ENCODE measurements at regions not wholly inside any gene's neighbourhood (a gene's known extent, or its start where the extent isn't known, plus 50 kb on each side); places are given as distances from the start of the nearest gene placed in this dataset.

DNA sequence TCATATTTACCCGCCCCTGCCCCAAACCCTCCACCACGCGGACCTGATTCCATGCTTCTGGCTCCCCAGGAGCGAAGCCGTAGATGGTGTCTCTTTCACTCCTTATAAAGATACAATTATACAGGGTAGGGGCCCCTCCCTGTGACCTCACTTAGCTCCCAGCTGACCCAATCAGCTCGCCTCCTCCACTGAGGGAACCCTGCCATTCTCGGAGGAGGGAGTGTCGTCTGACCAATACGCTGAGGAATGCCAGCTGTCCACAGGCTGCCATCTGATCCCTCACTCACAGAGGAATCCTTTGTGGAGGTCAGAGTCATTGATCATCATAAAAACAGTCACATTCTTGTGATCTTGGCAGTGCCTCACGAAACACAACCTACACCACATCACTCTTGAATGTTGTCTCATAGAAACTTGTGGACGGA lies 67.5 kb upstream of the INSIG1 start:
- intact Hi-C loops (cut with DNase I; ENCODE audit: low total_unique reads), result no loop called here
- no peak for TF ChIP-seq POLR2AphosphoS5 (IDR thresholded peaks at IDR 0.05)
- no peak for TF ChIP-seq POLR2A (IDR thresholded peaks at IDR 0.05)
- no peak for TF ChIP-seq EP300 (IDR thresholded peaks at IDR 0.05)
- TF ChIP-seq, protein P1, sequence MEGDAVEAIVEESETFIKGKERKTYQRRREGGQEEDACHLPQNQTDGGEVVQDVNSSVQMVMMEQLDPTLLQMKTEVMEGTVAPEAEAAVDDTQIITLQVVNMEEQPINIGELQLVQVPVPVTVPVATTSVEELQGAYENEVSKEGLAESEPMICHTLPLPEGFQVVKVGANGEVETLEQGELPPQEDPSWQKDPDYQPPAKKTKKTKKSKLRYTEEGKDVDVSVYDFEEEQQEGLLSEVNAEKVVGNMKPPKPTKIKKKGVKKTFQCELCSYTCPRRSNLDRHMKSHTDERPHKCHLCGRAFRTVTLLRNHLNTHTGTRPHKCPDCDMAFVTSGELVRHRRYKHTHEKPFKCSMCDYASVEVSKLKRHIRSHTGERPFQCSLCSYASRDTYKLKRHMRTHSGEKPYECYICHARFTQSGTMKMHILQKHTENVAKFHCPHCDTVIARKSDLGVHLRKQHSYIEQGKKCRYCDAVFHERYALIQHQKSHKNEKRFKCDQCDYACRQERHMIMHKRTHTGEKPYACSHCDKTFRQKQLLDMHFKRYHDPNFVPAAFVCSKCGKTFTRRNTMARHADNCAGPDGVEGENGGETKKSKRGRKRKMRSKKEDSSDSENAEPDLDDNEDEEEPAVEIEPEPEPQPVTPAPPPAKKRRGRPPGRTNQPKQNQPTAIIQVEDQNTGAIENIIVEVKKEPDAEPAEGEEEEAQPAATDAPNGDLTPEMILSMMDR (IDR thresholded peaks at IDR 0.05), result no peak
- no peaks in the 10 kb centered on the region for H3K36me3 ChIP-seq
- peaks cover 0 to 21% (median 0%) of the 10 kb centered on the region in 3 donors for H3K27me3 ChIP-seq
- peak in 1 of 2 donors; percentile 66 for DNase-seq
- H3K9me3 ChIP-seq, result no peaks in the 10 kb centered on the region
- H3K27ac ChIP-seq, result no peak overlapping the region
- H3K4me1 ChIP-seq, result no peaks in the 10 kb centered on the region
- 65 to 78% (median 75%) methylated on average over 11 of the region's 11 CpGs for WGBS, 5 donors
- no peak overlapping the region for H3K4me3 ChIP-seq

DNA sequence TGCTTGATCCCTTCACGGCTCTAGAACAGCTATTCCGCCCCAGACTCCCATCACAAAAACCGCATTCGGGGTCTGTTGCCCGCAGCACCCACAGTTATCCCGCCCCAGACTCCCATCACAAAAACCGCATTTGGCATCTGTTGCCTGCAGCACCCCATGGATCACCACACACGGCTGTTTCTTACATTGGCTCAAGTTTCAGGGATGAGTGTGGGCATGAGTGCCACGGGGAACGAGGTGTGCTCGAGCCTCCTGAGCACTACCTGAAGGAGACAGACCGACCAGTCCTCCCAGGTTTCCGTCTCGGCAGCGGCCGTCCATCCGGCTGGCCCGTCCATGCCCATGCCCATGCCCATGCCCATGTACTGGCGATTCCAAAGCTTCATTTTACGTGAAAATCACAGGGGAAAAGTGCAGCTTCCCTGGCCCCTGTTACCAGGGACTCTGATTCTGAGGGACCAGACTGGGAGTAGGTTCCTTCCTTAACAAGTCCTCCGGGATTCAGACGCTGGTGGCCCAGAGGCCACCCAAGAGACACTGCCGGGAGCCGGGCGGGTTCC lies 66.4 kb upstream of the INSIG1 start:
- Histone ChIP-seq H3K36me3 (no peaks in the 10 kb centered on the region), H3K4me1 (no peaks in the 10 kb centered on the region), H3K27me3 (peaks cover 0 to 17% (median 0%) of the 10 kb centered on the region in 3 donors), H3K4me3 (no peak overlapping the region), H3K27ac (no peak overlapping the region), H3K9me3 (no peaks in the 10 kb centered on the region)
- DNase-seq, result no peak
- 87 to 96% (median 92%) methylated on average over 23 to 25 of the region's 25 CpGs for WGBS, 5 donors
- intact Hi-C loops (cut with DNase I; ENCODE audit: low total_unique reads), result no loop called here
- TF ChIP-seq EP300 (IDR thresholded peaks at IDR 0.05) (no peak), POLR2AphosphoS5 (IDR thresholded peaks at IDR 0.05) (no peak), POLR2A (IDR thresholded peaks at IDR 0.05) (no peak)
- TF ChIP-seq, protein P1 (IDR thresholded peaks at IDR 0.05), result no peak

DNA sequence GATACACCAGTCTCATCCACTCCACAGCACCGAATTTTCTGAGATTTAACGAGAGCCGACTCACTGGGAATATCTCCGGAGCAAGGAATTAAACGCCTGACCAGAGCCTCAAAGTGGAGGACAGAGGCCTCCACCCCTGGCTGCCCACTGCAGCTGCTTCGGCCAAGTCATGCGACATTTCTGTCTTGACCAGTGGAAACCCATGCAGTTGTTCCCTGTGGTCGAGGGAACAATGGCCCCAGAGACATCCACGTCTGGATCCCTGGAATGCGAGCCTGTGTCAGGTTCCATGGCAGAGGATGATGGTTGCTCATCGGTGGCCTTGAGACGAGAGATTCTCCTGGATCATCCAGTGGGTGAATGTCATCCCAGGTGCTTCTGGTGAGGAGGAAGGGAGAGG lies 65.7 kb upstream of the INSIG1 start:
- no peak for DNase-seq
- no peak for TF ChIP-seq POLR2A (IDR thresholded peaks at IDR 0.05)
- TF ChIP-seq, protein P1 (IDR thresholded peaks at IDR 0.05), result no peak
- no peak for TF ChIP-seq POLR2AphosphoS5 (IDR thresholded peaks at IDR 0.05)
- TF ChIP-seq EP300 (IDR thresholded peaks at IDR 0.05), result no peak
- no peaks in the 10 kb centered on the region for H3K36me3 ChIP-seq
- 90 to 97% (median 95%) methylated on average over 12 of the region's 12 CpGs for WGBS, 5 donors
- no peak overlapping the region for H3K27ac ChIP-seq
- H3K9me3 ChIP-seq, result no peaks in the 10 kb centered on the region
- intact Hi-C loops (cut with DNase I; ENCODE audit: low total_unique reads), result no loop called here
- no peaks in the 10 kb centered on the region for H3K4me1 ChIP-seq
- peaks cover 0 to 11% (median 0%) of the 10 kb centered on the region in 3 donors for H3K27me3 ChIP-seq
- H3K4me3 ChIP-seq, result no peak overlapping the region

DNA sequence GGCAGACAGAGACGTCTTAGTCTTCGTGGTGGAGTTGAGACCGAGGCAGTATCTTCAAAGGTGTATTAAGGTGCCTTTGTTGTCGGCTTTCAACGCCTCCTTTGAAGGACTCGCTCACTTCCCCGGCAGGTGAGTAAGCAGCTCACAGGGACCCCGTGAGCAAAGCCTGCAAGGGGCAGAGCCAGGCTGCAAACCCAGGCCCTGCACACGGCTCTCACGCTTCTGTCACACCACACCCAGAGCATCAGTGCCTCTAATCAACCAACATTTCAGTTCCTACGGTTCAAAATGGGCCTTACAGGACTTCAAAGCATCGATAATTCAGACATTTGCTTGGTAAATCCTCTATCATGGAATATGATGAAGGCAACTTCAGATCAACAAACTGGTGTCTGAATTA lies 64.8 kb upstream of the INSIG1 start:
- no peak for TF ChIP-seq POLR2A (IDR thresholded peaks at IDR 0.05)
- TF ChIP-seq, protein P1 (IDR thresholded peaks at IDR 0.05), result no peak
- TF ChIP-seq POLR2AphosphoS5 (IDR thresholded peaks at IDR 0.05), result no peak
- Histone ChIP-seq H3K4me3 (no peak overlapping the region), H3K27ac (no peak overlapping the region), H3K36me3 (no peaks in the 10 kb centered on the region), H3K9me3 (no peaks in the 10 kb centered on the region), H3K27me3 (peaks cover 0 to 8% (median 0%) of the 10 kb centered on the region in 3 donors), H3K4me1 (no peaks in the 10 kb centered on the region)
- 73 to 82% (median 76%) methylated on average over 12 of the region's 12 CpGs for WGBS, 5 donors
- no peak for DNase-seq
- intact Hi-C loops (cut with DNase I; ENCODE audit: low total_unique reads), result no loop called here
